ENCODE measurements at regions not wholly inside any gene's neighbourhood (a gene's known extent, or its start where the extent isn't known, plus 50 kb on each side); places are given as distances from the start of the nearest gene placed in this dataset.

DNA sequence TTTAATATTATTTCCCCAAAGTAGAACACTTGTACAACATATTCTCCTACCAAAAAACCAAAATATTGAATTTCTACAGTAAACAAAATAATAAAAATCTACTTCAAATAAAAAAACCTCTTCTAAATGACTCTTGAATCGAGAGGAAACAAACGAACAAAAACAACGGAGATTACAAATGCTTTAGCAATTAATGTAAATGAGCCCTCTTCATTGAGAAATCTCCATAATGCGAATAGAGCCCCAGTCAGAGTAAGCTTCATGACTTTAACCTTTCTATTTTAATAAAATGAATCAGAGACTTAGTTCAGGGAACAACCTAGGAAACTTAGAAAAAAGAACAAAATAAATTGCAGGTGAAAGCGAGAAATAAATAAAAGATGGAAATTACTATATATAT, 129.3 kb upstream of the SEMA6A start:
- H3K4me3 ChIP-seq = no peak overlapping the region
- H3K27me3 ChIP-seq = no peaks in the 10 kb centered on the region
- no peak for DNase-seq
- H3K9me3 ChIP-seq = no peaks in the 10 kb centered on the region
- H3K36me3 ChIP-seq = no peaks in the 10 kb centered on the region

DNA sequence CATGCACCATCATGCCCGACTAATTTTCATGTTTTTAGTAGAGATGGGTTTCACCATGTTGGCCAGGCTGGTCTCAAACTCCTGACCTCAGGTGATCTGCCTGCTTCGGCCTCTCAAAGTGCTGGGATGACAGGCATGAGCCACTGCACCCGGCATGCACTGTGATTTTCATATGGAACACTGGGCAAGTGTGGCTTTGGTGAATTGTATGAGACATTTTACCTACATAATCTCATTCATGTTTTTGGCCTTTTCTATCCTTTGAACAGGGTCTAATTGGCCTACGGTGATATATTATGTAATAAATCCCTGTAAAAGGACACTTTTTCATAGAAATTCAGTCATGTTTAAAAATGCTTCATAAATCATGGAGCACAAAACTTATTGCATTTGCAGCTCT, 128.7 kb upstream of the SEMA6A start:
- Histone ChIP-seq H3K36me3 (no peaks in the 10 kb centered on the region), H3K9me3 (no peaks in the 10 kb centered on the region), H3K27me3 (no peaks in the 10 kb centered on the region), H3K4me3 (no peak overlapping the region)
- DNase-seq = no peak

DNA sequence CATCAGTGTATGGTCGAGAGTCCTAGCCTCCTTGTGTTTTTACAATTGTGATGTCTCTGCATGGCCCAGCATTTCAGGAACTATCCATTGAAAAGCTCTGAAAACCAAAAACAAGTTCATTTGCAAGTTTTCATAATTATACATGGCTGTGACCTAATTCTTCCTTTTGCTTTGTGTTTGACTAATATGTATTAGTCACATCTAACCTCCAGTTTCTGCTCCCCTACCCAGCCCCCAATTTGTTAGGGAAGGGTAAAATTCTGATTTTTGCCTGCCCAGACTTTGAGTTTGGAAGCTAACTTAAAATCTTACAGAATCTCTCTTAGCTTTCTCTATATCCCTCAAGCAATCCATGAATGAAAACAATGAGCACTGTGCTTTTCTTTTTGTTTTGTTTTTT, 128.2 kb upstream of the SEMA6A start:
- DNase-seq = no peak
- Histone ChIP-seq H3K27me3 (no peaks in the 10 kb centered on the region), H3K4me3 (no peak overlapping the region), H3K36me3 (no peaks in the 10 kb centered on the region), H3K9me3 (no peaks in the 10 kb centered on the region)

DNA sequence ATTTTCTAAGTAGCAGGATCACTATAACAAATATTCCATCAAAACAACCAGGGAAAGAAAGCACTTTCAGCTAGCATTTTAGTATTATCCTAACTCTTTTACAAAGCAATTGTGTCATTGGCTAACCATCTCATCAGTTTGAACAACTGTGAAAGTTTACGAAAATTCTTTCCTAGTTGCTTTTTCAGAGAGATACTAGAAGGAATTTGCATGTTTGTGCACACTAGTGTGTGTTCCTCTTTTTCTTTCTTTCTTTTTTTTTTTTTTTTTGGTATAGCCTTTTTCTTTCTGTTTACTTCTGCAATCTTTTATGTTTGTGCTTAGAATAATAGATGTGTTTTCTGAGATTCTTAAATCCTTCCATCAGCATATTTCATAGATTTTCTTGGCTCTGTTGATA, 124.7 kb upstream of the SEMA6A start:
- Histone ChIP-seq H3K9me3 (no peaks in the 10 kb centered on the region), H3K36me3 (no peaks in the 10 kb centered on the region), H3K27me3 (peaks cover 2% of the 10 kb centered on the region; the same call in 1 of the 2 replicates), H3K4me3 (no peak overlapping the region)
- no peak for DNase-seq

DNA sequence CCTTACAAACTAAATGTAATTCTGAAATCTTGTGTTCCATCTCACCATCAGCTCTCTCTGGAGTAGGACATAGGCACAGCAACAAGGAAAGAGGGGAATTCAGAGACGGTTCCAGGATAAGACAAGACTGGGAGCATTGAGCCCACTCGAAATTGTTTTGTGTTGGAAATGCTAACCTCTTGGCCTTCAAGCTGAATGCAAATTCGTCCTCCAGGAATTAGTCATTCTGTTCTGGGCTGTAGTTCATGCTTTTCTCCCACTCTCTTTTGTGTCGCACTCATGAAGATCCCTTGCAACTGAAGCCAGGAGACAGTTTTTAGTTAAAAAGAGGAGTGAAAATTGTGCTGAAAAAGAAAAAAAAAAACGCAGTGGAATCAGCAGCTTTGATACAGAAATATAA, 121.7 kb upstream of the SEMA6A start:
- Histone ChIP-seq H3K9me3 (no peaks in the 10 kb centered on the region), H3K4me3 (no peak overlapping the region), H3K36me3 (no peaks in the 10 kb centered on the region), H3K27me3 (peaks cover 2% of the 10 kb centered on the region; the same call in 1 of the 2 replicates)
- no peak for DNase-seq

DNA sequence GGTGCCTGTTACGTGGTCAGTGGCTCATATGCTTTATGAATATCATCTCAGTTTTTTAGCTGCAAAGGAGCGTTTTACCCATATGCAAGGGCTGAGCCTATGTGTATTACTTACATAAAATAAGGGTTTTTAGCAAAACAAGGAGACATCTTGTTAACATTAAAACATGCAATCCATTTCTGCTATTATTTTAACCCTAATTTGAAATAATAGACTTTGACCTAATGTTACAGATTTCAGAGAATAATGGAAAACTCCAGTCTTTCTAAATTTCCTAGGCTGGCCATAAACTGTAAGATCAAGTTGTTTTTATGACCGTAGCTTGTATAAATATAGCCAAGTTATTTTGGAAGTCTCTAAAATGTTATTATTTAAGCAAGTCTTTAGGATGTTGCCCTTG, 121.1 kb upstream of the SEMA6A start:
- H3K36me3 ChIP-seq = no peaks in the 10 kb centered on the region
- H3K4me3 ChIP-seq = no peak overlapping the region
- no peaks in the 10 kb centered on the region for H3K9me3 ChIP-seq
- DNase-seq = no peak
- H3K27me3 ChIP-seq = peaks cover 2% of the 10 kb centered on the region; the same call in 1 of the 2 replicates

DNA sequence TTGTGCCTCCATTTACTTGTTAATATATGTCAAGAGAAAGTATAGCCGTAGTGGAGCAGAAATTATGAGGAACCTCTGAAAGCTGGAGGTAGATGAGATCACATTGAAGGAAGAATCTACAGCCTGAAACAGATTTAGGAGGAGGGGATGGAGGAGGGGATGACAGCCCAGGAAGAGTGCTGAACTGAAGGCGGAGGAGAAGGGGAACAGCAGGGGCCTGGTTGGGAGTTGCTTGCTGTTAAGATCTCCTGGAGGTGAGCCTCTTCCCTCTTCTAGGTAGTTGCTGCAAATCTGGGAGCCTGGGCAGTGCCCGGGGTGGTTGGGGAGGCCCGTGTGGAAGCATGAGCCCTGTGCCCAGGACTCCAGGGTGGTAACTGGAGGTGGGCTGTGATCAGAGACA, 111.8 kb upstream of the SEMA6A start:
- Histone ChIP-seq H3K4me3 (no peak overlapping the region), H3K27me3 (no peaks in the 10 kb centered on the region), H3K9me3 (no peaks in the 10 kb centered on the region), H3K36me3 (no peaks in the 10 kb centered on the region)
- no peak for DNase-seq

DNA sequence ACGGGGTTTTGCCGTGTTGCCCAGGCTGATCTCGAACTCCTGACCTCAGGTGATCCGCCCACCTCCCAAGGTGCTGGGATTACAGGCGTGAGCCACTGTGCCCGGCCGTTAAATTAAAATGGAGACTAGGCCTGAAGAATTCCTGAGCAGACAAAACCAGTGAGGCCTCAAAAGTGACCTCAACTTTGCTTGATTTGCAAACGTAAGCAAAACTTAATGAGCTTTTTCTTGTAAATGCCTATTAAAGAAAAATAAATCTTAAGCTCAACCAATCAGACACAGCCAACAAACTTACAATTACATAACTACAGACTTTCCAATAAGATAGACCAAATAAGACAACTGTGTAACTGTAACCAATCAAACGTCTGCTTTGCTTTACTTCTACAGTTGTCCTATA, 111.3 kb upstream of the SEMA6A start:
- no peaks in the 10 kb centered on the region for H3K27me3 ChIP-seq
- no peaks in the 10 kb centered on the region for H3K36me3 ChIP-seq
- H3K4me3 ChIP-seq = no peak overlapping the region

DNA sequence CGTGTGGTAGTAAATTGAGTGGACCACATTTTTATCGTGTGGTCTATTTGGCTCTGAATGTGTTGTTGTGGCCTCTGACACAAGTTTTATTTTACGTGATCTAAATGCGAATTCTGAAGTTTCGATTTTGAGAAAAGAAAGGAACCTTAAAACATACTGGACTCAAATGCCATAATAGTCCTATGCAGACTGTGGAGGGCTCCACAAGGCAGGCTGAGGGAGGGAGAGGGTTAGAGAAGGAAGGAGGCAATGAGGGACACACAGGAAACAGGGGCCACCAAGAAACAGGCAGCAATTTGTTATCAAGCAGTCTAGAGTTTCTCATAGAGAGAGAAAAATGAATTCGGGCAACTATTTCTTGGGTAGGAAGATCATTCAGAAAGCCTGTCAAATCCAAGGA, 110.4 kb upstream of the SEMA6A start:
- no peaks in the 10 kb centered on the region for H3K9me3 ChIP-seq
- no peak for DNase-seq
- no peaks in the 10 kb centered on the region for H3K27me3 ChIP-seq
- no peaks in the 10 kb centered on the region for H3K36me3 ChIP-seq
- no peak overlapping the region for H3K4me3 ChIP-seq

More for the DNA sequence above, 111.3 kb upstream of the SEMA6A start:
- DNase-seq = no peak
- no peaks in the 10 kb centered on the region for H3K9me3 ChIP-seq

DNA sequence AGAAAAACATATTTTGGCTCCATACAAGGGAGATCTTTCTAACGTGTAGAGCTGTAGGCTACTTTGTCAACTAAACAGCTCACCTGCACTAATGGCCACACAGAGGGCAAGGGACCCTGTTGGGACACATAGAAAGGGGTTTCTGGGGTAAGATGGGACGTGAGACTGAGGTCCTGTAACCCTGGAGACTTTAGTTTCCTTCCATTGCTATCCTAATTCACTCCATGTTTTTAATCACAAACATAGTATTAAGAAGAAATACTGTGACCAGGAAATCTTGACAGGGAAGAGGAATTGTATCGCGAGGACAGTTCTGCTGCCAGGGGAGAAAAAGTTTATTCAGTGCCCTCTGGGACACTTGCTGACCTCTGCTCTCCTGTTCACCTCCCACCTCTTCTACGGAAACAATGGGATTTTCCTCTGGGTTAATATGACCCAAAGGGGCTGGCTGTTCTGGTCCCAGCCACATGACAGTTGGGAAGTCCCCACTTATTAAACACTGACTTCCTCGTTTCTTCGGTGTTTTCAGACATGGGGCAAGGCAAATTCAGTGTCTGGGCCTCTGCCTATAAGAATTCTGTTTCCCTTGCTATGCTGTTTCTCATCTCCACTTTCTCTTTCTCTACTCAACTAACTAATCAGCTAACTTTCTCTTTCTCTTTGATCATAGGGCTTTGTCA, 106.9 kb upstream of the SEMA6A start:
- no peaks in the 10 kb centered on the region for H3K9me3 ChIP-seq
- no peaks in the 10 kb centered on the region for H3K36me3 ChIP-seq
- no peak for DNase-seq
- H3K27me3 ChIP-seq = no peaks in the 10 kb centered on the region
- H3K4me3 ChIP-seq = no peak overlapping the region

DNA sequence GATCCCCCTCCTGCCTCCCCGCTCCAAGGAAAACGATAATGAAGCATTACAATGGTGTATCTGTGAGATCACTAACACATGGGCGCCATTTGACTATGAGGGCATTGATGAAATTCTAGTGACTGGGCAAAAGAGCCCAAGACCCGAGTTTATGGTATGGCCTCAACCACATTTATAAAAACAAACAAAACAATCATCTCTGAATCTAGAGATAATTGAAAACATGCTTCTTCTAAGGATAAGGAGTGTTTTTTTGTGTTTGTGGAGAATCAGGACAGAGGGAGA, 100.9 kb upstream of the SEMA6A start:
- Histone ChIP-seq H3K4me3 (no peak overlapping the region), H3K36me3 (no peaks in the 10 kb centered on the region), H3K9me3 (no peaks in the 10 kb centered on the region), H3K27me3 (no peaks in the 10 kb centered on the region)
- DNase-seq = no peak

DNA sequence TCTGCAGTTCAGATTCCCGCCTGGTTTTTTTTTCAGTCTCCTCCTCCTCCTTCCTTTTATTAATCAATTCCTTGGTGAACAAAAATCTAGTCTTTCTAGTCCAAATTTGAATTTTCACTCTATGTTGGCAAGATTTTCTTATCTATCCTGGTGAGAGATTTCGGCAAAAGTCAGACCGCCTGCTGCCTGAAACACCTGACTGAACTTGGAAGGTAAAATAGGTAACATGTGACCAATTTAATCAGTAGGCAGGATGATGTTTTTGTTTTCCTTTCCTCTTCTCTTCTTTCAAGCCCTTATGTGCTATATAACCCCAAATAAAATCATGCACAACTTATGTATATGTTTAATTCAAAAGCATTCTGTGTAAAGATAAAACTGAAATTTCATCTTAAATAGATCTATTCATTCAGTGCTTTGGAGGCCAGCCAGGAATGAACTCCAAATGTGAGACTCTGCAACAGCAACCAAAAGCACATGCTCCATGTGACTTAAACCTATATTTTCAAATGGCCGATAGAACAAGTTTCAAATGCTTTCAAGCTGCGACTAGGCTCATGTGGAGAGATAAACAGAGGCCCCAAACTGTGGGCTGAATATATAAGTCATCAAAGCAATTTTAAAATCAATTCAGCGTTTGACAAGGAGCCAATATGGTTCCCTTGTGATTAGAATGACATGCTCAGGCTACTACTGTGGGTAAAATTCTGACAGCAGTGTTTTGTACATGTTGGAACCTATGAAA, 100.4 kb upstream of the SEMA6A start:
- no peaks in the 10 kb centered on the region for H3K9me3 ChIP-seq

DNA sequence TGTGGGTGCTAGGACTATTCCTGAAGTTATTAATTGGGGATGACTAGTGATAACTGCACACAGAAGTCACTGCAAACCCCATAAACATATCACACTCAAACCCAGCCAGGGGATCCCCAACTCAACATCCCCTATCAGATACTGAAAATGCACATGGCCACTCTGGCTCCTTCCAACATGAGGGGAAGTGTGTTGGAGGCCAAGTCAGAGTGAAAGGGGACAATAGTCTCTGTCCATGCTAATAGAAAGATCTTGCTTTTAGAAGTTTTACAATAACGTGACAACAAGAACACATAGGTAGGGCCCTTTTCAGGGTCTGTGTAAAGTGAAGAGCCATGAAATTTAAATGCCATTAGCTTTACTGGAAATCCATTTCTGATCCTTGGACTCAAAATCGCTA, 98.8 kb upstream of the SEMA6A start:
- H3K9me3 ChIP-seq = no peaks in the 10 kb centered on the region
- H3K4me3 ChIP-seq = no peak overlapping the region
- DNase-seq = no peak
- no peaks in the 10 kb centered on the region for H3K36me3 ChIP-seq
- no peaks in the 10 kb centered on the region for H3K27me3 ChIP-seq

More for the DNA sequence above, 100.4 kb upstream of the SEMA6A start:
- DNase-seq = no peak
- no peaks in the 10 kb centered on the region for H3K27me3 ChIP-seq
- no peak overlapping the region for H3K4me3 ChIP-seq
- no peaks in the 10 kb centered on the region for H3K36me3 ChIP-seq

DNA sequence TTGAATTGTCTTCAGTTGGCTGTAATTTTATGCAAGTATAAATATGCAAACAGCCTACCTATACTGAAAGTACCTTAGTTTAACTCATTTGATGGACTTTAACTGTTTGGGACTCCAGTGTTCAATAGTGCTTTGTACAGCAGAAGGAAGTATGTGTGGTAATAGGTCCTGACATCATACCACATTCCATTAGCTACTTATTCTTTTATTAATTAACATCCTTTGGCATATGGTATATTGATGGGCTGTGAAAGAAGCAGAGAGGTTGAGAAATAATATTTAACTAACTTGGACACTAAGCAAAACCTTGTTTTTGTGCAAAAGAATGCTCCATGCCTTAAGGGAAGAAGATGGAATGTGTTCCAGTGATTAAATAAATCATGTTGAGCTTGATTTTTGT, 97.6 kb upstream of the SEMA6A start:
- no peaks in the 10 kb centered on the region; the same call in 1 of the 2 replicates for H3K27me3 ChIP-seq
- no peak overlapping the region for H3K4me3 ChIP-seq
- H3K36me3 ChIP-seq = no peaks in the 10 kb centered on the region
- DNase-seq = no peak
- no peaks in the 10 kb centered on the region for H3K9me3 ChIP-seq

DNA sequence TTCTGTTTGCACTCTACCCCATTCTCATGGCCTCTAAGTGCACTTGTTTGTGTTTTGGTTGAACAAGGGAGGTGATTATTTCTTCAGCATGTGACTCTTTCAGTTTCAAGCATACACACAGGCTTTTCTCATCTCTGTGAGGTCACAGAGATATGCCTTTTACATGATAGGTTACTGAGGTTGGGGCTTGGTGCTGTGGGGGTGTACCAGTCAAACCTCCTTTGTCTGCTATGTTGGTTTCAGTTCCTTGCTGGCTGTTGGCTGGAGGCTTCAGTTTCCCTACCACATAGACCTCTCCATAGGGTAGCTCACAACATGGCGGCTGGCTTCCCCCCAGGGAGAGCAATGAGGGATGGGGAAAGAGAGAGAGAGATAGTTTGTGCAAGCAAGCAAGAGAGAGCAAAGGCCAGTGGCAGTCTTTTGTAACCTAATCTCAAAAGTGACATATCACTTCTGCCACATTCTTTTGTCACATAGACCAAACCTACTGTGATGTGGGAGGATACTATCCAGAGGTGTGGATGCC, 96.7 kb upstream of the SEMA6A start:
- no peaks in the 10 kb centered on the region; the same call in 1 of the 2 replicates for H3K27me3 ChIP-seq
- H3K4me3 ChIP-seq = no peak overlapping the region
- DNase-seq = no peak
- H3K9me3 ChIP-seq = no peaks in the 10 kb centered on the region
- no peaks in the 10 kb centered on the region for H3K36me3 ChIP-seq

DNA sequence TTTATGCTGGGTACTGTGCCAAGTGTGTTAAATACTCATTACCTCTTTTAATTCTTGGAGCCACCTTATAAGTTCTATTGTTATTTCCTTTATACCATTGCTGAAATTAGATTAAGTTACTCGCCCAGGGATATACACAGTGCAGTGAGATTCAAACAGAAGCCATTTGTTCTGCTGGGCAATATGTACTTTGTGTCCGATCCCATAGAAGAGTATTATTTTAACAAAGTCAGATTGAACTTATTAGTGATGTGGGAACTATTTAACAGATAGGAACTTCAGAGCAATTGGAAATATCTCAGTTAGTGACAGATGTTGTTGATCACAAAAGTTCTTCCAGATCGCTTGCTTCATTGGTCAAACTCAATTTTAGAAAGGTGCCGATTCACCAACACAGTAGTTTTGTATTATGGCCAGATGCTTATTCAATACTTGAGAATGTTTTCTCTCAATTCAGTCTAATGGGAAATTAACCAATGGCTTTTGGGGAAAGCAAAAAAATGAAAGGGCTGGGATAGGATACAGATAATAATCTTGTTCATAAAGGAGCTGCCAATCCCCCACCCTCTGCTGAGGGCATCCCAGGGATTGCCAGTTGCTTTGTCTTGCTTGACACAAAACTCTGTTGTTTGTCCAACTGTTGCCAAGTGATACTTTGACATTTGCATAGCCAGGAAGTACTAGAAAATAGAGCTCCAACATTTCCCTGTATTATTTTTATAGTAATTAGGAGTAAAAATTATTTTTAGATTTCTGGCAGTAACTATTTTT, 94.8 kb upstream of the SEMA6A start:
- no peaks in the 10 kb centered on the region; the same call in 1 of the 2 replicates for H3K27me3 ChIP-seq
- DNase-seq = no peak
- no peaks in the 10 kb centered on the region for H3K9me3 ChIP-seq
- no peak overlapping the region for H3K4me3 ChIP-seq
- H3K36me3 ChIP-seq = no peaks in the 10 kb centered on the region

DNA sequence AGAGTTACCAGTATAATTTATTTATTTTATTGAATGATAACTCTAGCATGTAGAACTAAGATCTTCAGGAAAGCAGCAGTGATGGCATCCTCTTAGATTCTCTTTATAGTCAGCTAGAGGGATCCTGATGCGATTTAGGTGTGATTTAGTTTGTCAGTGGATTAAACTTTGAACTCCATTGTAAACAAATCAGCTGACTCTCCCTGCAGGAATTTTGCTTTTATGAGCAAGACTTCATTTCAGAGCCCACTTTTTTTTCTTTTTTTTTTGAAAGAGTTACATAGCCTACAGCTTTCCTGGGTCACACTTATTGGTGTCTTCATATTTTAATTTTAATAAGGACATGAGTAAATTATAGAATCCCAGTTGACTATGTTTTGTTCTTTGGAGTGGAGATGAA, 93.8 kb upstream of the SEMA6A start:
- Histone ChIP-seq H3K36me3 (no peaks in the 10 kb centered on the region), H3K4me3 (no peak overlapping the region), H3K27me3 (no peaks in the 10 kb centered on the region; the same call in 1 of the 2 replicates), H3K9me3 (no peaks in the 10 kb centered on the region)
- DNase-seq = no peak
